MM.1S (cell line): ENCODE measurements at regions not wholly inside any gene's neighbourhood (a gene's known extent, or its start where the extent isn't known, plus 50 kb on each side); places are given as distances from the start of the nearest gene placed in this dataset.

ENCODE experiments used
- DNase-seq: peaks from one replicate; pipeline ENCODE4 v3.0.0-alpha.2; 2015
- H2AFZ ChIP-seq: fragments of 300-600 bp; sonication (generic); 2 replicates; pipeline ENCODE4 v1.6.0; 2016; ENCODE audit warnings: antibody characterized with exemption, low read length
- H3F3A ChIP-seq: fragments of 300-600 bp; sonication (generic); 2 replicates; pipeline ENCODE4 v1.6.1; 2016; ENCODE audit warnings: mild to moderate bottlenecking, antibody characterized with exemption, low read length, moderate library complexity, mixed read lengths; ENCODE audit not compliant: insufficient read depth
- H3K27ac ChIP-seq: fragments of 300-600 bp; sonication (generic); 2 replicates; pipeline ENCODE4 v1.5.1; 2016; ENCODE audit warnings: mild to moderate bottlenecking, low read length
- H3K27me3 ChIP-seq: fragments of 300-600 bp; sonication (generic); replicated peaks from 2 replicates; pipeline ENCODE4 v1.6.0; 2016; ENCODE audit warnings: low read length; ENCODE audit not compliant: insufficient read depth
- H3K36me3 ChIP-seq: fragments of 300-600 bp; sonication (generic); replicated peaks from 2 replicates; pipeline ENCODE4 v1.6.1; 2016; ENCODE audit warnings: mild to moderate bottlenecking, low read length, mixed read lengths; ENCODE audit not compliant: insufficient read depth
- H3K4me1 ChIP-seq: fragments of 300-600 bp; sonication (generic); 2 replicates; pipeline ENCODE4 v1.6.1; 2016; ENCODE audit warnings: low read length, mixed read lengths
- H3K4me2 ChIP-seq: fragments of 300-600 bp; sonication (generic); 2 replicates; pipeline ENCODE4 v1.6.0; 2016; ENCODE audit warnings: low read depth, low read length
- H3K4me3 ChIP-seq: fragments of 300-600 bp; sonication (generic); 2 replicates; pipeline ENCODE4 v1.5.1; 2016; ENCODE audit warnings: low read length, mixed read lengths
- H3K79me2 ChIP-seq: fragments of 300-600 bp; sonication (generic); 2 replicates; pipeline ENCODE4 v1.6.1; 2016; ENCODE audit warnings: mixed run types, low read length, mixed read lengths
- H3K9ac ChIP-seq: fragments of 300-600 bp; sonication (generic); 2 replicates; pipeline ENCODE4 v1.6.1; 2016; ENCODE audit warnings: low read length, mixed read lengths
- H3K9me2 ChIP-seq: fragments of 300-600 bp; sonication (generic); replicated peaks from 2 replicates; pipeline ENCODE4 v1.6.1; 2016; ENCODE audit warnings: mild to moderate bottlenecking, low read length, mixed read lengths; ENCODE audit not compliant: insufficient read depth
- H3K9me3 ChIP-seq: fragments of 300-600 bp; sonication (generic); replicated peaks from 2 replicates; pipeline ENCODE4 v1.6.1; 2016; ENCODE audit warnings: mild to moderate bottlenecking, low read length, mixed read lengths; ENCODE audit not compliant: insufficient read depth
- H4K20me1 ChIP-seq: fragments of 300-600 bp; sonication (generic); 2 replicates; pipeline ENCODE4 v1.6.1; 2016; ENCODE audit warnings: mild to moderate bottlenecking, low read length, moderate library complexity, mixed read lengths; ENCODE audit not compliant: insufficient read depth
- EZH2 ChIP-seq: fragments of 300-600 bp; sonication (generic); optimal IDR thresholded peaks from 2 replicates; pipeline ENCODE3; 2017; ENCODE audit warnings: low read depth, mild to moderate bottlenecking, antibody characterized with exemption, low read length, mixed read lengths
- EZH2phosphoT487 ChIP-seq: fragments of 300-600 bp; sonication (generic); IDR thresholded peaks from 2 replicates; pipeline ENCODE4 v1.6.1; 2018; ENCODE audit warnings: antibody characterized with exemption, low read length
- TF ChIP-seq, protein P1 (sequence below): fragments of 300-600 bp; sonication (generic); IDR thresholded peaks from 2 replicates; pipeline ENCODE4 v1.5.1; 2016; ENCODE audit warnings: antibody characterized with exemption, low read length, mixed read lengths

GRCh38 chr1:244353551-244354091, 98.1 kb downstream of the ADSS2 start:
- Histone ChIP-seq H2AFZ (no peak overlapping the region), H3K9ac (no peak overlapping the region), H4K20me1 (no peaks in the 10 kb centered on the region)

GRCh38 chr1:244354810-244355278, 96.9 kb downstream of the ADSS2 start:
- no peak overlapping the region for H3K4me3 ChIP-seq
- no peak overlapping the region for H2AFZ ChIP-seq
- no peaks in the 10 kb centered on the region; the same call in 1 of the 2 replicates for H3K4me1 ChIP-seq
- TF ChIP-seq EZH2 (no peak), EZH2phosphoT487 (no peak)
- TF ChIP-seq, protein P1, sequence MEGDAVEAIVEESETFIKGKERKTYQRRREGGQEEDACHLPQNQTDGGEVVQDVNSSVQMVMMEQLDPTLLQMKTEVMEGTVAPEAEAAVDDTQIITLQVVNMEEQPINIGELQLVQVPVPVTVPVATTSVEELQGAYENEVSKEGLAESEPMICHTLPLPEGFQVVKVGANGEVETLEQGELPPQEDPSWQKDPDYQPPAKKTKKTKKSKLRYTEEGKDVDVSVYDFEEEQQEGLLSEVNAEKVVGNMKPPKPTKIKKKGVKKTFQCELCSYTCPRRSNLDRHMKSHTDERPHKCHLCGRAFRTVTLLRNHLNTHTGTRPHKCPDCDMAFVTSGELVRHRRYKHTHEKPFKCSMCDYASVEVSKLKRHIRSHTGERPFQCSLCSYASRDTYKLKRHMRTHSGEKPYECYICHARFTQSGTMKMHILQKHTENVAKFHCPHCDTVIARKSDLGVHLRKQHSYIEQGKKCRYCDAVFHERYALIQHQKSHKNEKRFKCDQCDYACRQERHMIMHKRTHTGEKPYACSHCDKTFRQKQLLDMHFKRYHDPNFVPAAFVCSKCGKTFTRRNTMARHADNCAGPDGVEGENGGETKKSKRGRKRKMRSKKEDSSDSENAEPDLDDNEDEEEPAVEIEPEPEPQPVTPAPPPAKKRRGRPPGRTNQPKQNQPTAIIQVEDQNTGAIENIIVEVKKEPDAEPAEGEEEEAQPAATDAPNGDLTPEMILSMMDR, result no peak
- H3K36me3 ChIP-seq, result no peaks in the 10 kb centered on the region
- H3K27me3 ChIP-seq, result no peaks in the 10 kb centered on the region
- no peak overlapping the region for H3K27ac ChIP-seq
- H3K79me2 ChIP-seq, result no peaks in the 10 kb centered on the region
- no peaks in the 10 kb centered on the region for H3K9me2 ChIP-seq
- 0 out of 2 replicates have a peak, but pooled peaks cover under 1% of the 10 kb centered on the region for H3F3A ChIP-seq
- no peaks in the 10 kb centered on the region for H4K20me1 ChIP-seq
- DNase-seq, result no peak
- no peaks in the 10 kb centered on the region for H3K9me3 ChIP-seq
- no peak overlapping the region for H3K4me2 ChIP-seq
- no peak overlapping the region for H3K9ac ChIP-seq

More at GRCh38 chr1:244353551-244354091, 98.1 kb downstream of the ADSS2 start:
- no peak overlapping the region for H3K4me3 ChIP-seq
- TF ChIP-seq EZH2phosphoT487 (no peak), EZH2 (no peak)
- TF ChIP-seq, protein P1, result no peak
- H3K79me2 ChIP-seq, result no peaks in the 10 kb centered on the region
- no peaks in the 10 kb centered on the region for H3K36me3 ChIP-seq
- no peak for DNase-seq
- no peak overlapping the region for H3K4me2 ChIP-seq
- no peaks in the 10 kb centered on the region for H3K27me3 ChIP-seq
- no peak overlapping the region for H3K27ac ChIP-seq
- no peaks in the 10 kb centered on the region for H3K9me2 ChIP-seq
- peaks cover 6% of the 10 kb centered on the region for H3K4me1 ChIP-seq
- no peaks in the 10 kb centered on the region for H3K9me3 ChIP-seq
- H3F3A ChIP-seq, result 0 out of 2 replicates have a peak, but pooled peaks cover 7% of the 10 kb centered on the region

DNA sequence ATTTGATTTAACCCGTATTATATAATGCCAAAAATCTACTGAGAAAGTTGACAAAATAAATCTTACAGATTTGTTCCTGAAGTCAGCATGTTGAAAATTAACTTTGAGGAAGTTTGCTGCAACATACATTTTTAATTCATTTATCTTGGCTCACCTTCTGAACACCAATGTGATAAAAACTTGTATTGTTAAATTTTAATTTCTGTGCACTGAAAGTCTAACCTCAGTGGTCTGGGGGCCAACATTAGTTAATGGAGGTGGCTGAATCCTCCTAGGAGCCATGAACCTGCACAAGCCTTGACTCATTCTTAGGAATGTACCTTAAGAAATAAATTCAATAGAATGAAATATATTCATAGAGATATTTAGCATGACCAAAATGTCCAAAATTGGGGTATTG, 95.3 kb downstream of the ADSS2 start:
- no peaks in the 10 kb centered on the region for H3K9me2 ChIP-seq
- H3K36me3 ChIP-seq, result no peaks in the 10 kb centered on the region
- no peak overlapping the region for H3K4me3 ChIP-seq
- no peak overlapping the region for H3K4me2 ChIP-seq
- no peak overlapping the region for H3K9ac ChIP-seq
- H3K9me3 ChIP-seq, result no peaks in the 10 kb centered on the region
- H3K27ac ChIP-seq, result no peak overlapping the region
- H3K4me1 ChIP-seq, result no peaks in the 10 kb centered on the region
- no peaks in the 10 kb centered on the region for H3K79me2 ChIP-seq
- no peaks in the 10 kb centered on the region for H4K20me1 ChIP-seq
- H3K27me3 ChIP-seq, result no peaks in the 10 kb centered on the region
- no peak overlapping the region for H2AFZ ChIP-seq
- DNase-seq, result no peak
- no peaks in the 10 kb centered on the region for H3F3A ChIP-seq
- TF ChIP-seq, protein P1, result no peak
- TF ChIP-seq EZH2, result no peak
- no peak for TF ChIP-seq EZH2phosphoT487
